ENCODE measurements at regions not wholly inside any gene's neighbourhood (a gene's known extent, or its start where the extent isn't known, plus 50 kb on each side); places are given as distances from the start of the nearest gene placed in this dataset.
"Not testable (repeated sequence)": the region's sequence is repeated elsewhere in the genome, so short reads cannot be mapped to it uniquely, and the experiment has no call there.

DNA sequence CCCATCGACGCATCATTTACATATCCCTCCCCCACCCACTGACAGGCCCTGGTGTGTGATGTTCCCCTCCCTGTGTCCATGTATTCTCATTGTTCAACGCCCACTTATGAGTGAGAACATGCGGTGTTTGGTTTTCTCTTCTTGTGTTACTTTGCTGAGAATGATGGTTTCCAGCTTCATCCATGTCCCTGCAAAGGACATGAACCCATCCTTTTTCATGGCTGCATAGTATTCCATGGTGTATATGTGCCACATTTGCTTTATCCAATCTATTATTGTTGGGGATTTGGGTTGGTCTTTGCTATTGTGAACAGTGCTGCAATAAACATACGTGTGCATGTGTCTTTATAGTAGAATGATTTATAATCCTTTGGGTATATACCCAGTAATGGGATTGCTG is 243.3 kb downstream of the TTC6 start:
- TF ChIP-seq, protein P1, sequence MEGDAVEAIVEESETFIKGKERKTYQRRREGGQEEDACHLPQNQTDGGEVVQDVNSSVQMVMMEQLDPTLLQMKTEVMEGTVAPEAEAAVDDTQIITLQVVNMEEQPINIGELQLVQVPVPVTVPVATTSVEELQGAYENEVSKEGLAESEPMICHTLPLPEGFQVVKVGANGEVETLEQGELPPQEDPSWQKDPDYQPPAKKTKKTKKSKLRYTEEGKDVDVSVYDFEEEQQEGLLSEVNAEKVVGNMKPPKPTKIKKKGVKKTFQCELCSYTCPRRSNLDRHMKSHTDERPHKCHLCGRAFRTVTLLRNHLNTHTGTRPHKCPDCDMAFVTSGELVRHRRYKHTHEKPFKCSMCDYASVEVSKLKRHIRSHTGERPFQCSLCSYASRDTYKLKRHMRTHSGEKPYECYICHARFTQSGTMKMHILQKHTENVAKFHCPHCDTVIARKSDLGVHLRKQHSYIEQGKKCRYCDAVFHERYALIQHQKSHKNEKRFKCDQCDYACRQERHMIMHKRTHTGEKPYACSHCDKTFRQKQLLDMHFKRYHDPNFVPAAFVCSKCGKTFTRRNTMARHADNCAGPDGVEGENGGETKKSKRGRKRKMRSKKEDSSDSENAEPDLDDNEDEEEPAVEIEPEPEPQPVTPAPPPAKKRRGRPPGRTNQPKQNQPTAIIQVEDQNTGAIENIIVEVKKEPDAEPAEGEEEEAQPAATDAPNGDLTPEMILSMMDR (IDR thresholded peaks at IDR 0.05) = not testable (repeated sequence)
- not testable (repeated sequence) for TF ChIP-seq POLR2A (IDR thresholded peaks at IDR 0.05)
